T follicular helper cell (primary cell): ENCODE measurements at regions not wholly inside any gene's neighbourhood (a gene's known extent, or its start where the extent isn't known, plus 50 kb on each side); places are given as distances from the start of the nearest gene placed in this dataset.

ENCODE experiments used
- DNase-seq: peaks from one replicate; pipeline ENCODE4 v3.0.0-alpha.2; 2020; ENCODE audit warnings: low read depth

DNA sequence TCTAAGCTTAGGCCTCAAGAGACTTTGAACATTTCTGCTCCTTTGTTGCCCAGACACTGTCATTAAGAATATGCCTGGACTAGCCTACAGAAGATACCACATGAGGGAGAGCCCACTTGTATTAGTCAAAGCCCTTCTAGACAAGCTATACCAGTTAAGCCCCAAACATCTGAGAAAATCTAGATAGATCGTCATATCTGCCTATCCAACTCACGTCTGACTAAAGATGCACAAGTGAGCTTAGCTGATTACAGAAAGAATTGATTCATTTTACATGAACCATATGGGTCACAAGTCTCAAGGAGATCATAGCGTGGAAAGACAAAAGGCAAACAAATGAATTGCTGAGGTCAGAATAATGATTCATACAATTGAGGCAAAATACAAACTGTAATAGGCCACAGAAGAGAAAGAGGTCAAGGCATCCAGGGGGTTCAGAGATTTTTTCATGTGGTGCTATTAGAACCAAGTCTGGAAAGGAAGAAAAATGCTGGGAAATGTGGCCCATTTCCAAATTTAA, 1155.5 kb upstream of the TENM4 start:
- DNase-seq = no peak

DNA sequence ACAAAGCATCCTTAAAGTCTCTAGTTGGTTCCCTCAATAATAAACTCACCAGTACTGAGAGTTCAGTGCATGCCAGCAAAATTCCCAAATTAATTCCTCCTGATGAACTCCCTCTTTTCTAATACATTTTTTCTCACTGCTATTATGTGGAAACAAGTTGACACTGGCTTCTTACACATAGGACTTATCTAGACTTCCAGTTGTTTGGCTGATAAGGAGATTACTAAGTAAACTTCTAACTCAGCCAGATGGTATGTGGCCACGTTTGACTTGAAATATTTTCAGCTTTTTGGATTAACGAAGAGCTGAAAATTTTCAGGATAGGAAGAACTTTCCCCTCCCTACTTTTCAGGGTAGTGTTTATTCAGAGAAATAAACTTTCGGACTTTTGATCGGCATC, 1154.2 kb upstream of the TENM4 start:
- DNase-seq = no peak

DNA sequence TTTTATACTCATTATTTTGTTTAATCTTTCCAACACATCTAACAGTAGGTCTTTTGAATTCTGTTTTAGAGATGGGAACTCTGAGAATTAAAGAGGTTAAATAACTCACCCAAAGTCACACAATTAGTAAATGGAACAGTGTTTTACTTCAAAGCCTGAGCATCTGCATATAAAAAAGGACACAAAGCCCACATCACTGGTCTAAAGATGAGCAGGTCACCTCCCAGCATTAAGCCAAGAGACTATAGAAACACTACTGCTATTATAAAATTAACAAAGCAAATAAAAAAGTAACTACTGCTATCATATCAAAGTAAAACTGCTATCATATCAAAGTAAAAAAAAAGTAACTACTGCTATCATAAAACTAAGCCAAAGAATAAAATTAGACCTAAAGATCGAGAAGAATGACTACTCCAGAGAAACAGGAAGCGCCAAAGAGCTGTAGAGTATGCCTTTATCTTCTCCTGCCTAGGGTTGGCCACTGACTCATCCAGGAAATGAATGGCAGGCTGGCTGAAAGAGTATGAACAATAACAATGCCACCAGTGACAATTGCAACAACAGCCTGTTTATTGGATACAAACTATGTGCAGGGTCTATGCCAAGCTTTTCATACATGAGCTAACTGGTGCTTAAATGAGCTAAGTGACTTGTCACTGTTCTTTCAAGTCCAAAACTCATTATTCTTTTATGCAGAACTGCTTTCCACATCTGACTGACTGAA, 1153.0 kb upstream of the TENM4 start:
- DNase-seq = no peak

DNA sequence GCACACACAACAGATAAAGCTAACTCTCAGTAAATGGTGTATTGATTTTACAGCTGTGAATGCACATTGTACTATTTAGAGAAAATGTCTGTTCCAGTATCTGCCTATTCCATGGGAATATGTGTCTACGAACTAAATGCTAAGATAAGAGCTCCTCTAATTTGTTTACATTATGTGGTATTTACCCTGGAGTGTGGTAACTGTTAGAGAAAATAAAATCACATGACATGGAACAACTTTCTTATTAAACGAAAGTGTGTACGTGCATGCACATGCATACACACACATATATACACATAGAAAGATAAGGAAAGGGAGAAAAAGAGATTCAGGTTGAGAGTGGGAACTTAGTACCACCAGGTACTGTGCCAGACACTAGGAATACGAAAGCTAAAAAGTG, 1151.7 kb upstream of the TENM4 start:
- no peak for DNase-seq

DNA sequence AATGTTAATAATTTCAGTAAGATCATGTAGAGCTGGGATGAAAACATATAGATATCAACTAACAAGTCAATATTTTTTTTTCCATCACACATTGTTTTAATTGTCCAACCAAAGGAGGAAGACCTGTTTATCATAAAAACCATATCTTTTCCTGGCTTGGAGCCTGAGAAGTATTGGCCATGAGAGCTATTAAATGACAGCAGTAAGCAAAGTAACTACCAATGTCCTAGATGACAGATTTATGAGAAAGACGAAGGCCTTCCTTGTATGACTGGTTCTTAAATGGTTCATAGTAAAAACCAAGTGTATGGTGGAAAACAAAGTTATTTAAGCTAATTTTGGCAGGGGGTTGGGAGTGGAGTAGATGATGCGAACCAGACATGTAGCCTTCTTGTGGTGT, 1147.1 kb upstream of the TENM4 start:
- no peak for DNase-seq

DNA sequence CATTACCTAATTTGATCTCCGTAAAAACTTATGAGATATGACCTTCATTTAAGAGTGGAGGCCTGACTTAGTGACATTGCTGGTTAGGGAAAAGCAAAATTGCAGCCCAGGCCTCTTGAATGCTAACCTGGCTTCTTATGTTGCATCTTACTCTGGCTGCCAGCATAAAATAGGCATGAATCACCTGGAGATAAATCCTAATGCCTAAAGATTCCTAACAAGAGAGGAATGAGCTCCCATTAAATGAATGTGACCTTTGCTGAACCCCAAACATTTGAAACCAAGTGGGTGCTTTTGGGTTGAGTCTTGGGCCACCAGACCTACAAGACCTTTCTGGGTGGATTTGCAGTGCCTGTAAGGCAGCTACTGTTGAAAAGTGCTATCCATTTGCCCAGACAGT, 1145.6 kb upstream of the TENM4 start:
- no peak for DNase-seq

DNA sequence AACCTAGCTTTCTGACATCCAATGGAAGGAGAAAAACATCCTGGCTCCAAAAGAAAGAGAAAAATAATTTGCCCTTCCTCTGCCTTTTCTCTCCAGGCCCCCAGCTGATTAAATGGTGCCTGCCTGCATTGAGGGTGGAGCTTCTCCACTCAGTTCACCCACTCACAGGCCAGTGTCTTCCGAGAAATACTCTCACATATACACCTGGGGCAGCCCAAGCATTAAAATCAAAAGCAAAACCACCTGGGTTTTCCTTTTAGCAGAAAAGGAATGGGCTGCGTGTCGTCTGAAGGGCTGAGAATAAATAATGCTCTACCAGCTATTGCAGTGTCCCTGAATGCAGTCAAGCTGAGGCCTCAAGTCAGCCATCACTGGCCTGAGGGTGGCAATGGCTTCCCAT, 1143.8 kb upstream of the TENM4 start:
- no peak for DNase-seq

DNA sequence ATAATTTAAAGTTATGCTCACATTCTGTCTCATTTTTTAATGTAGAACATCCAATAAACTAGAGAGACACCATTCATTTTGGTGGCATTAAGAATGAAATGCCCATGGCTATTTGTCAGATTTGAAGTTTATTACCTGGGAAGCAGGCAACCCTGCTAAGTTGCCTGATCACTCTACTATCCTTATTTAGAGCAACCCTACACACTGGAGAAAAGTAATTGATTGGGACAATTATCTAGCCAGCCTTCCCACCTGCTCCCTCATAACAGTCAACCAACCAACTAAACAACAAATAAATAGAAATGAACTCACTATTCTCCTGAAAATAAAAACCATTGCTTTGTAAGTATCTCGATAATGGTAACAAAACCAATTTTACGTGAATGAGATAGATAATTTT, 1129.0 kb upstream of the TENM4 start:
- DNase-seq = no peak

DNA sequence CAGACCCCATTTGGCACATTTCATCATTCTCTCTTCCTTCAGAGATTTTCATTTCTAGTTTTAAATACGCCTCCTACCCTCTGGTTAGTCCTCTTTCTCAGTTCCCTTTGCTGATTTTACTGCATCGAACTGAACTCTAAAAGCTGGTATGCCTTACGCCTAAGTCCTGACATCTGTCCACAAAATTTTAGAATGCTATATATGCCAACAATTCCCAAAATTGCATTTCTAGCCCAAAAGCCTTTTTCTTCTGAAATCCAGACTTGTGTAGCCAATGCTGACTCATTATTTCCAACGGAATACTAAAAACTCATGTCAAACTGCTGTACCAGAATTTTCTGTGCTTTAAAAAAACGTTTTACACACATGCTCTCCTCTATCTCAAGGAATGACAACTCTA, 1124.4 kb upstream of the TENM4 start:
- no peak for DNase-seq

DNA sequence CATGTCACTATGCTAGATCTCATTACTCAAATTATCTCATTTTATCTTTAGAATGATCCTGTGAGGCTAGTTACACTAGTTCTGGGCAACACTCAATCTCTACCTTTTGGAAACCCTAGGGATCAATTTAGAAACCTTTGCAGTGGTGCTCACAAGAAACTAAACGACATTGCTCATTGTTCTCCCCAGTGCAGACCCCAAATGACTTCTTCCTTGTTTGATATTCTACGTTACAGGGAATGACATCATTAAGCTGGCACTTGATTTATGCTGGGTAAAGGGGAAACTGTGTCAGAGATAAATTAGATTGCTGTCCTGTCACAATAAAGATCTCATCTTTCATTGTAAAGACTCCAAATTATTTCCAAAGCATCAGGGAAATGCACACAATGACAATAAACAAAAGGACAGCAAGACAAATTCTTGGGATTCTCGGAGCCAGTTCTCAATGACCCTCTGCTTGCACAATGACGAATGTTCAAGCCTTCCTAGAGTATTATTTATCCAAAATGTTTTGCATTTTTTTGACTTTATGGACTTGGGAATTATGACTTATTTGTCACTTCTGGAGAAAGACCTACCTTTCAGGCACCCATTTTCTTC, 1121.8 kb upstream of the TENM4 start:
- DNase-seq = no peak

DNA sequence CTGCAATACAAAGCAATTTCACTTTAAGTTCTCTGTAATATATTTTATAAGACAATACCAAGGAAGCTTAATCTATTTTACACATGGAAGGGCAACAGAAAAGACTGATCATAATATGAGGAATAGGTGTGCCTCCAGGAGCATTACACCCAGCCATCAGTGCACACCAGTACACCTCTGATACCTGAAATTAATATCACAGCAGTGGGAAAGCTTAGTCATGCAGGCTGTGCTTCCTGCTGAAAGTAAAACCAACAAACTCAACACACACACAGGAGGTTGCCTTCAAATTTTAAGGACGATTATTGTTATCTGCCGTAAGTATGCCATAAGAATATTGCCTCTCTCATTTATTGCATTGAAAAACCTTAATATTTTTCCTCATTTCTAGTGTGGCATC, 1119.1 kb upstream of the TENM4 start:
- DNase-seq = no peak

DNA sequence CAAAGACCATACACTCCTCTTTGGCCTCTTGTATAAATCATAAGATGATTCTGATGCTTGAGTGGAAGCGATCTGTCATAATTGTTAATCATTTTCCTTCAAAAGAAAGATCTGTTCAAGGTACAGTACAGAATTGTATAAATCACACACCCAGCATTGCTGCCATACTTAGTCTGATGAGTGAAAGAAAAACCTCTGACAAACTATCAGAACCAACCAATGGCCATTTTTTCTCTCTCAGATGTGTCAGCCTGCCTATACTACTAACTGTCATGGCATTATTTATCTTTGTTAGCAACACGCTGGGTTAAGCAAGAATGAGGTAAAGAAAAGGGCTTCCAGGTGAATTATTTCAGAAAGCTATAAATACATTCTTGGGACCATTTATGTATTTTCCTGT, 1112.7 kb upstream of the TENM4 start:
- no peak for DNase-seq

DNA sequence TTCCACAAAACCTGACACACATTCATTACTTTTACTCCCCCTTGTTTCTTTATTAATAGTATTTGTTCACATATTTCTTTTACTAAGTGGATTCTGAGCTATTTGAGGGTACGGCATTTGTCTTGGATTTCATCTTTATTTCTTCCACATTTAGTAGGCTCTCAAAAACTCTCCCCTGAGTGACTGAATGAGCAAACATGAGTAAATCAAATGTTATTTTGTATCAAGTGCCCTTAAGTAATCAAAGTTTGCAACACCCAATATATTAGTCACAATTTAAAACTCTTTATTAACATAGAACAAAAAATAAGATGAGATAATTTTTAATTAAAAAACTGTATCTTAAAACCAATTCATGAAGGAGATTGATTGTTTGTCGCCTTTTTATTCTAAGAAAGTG, 1101.9 kb upstream of the TENM4 start:
- no peak for DNase-seq

DNA sequence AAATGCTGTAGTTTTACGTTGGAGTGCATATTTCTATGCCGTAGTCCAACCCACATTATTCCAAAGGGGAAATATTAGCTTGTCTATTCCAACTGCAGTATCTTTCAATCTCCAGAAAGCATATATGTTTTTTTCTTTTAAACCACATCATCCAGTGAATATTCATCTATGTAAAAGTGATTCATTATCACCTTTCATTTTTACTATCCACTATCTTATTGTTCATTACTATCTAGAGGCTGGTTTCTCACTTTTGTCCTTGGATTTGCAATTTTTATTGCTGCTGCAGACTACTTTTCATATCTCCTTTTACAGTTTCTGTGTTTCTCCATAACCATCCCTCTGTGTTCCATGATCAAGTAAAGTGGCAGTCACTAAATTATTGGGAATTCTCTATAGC, 1097.2 kb upstream of the TENM4 start:
- no peak for DNase-seq

DNA sequence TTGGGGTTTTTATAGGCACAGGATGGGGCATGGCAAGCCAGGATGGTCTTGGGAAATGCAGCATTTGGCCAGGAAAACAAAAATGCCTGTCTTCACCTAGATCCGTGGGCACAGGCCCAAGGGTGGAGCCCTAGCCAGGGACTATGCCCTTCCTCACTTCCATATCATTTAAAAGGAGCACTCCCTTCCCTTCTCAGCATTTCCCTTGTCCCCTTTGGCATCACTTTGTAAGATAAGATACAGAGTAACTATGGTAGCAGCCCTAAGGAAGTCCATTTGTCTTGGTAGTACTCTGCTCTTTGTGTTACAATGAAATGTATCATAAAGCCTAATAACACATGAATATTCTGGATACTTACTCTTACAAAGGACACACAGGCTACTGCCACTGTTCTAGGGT, 1092.6 kb upstream of the TENM4 start:
- no peak for DNase-seq

DNA sequence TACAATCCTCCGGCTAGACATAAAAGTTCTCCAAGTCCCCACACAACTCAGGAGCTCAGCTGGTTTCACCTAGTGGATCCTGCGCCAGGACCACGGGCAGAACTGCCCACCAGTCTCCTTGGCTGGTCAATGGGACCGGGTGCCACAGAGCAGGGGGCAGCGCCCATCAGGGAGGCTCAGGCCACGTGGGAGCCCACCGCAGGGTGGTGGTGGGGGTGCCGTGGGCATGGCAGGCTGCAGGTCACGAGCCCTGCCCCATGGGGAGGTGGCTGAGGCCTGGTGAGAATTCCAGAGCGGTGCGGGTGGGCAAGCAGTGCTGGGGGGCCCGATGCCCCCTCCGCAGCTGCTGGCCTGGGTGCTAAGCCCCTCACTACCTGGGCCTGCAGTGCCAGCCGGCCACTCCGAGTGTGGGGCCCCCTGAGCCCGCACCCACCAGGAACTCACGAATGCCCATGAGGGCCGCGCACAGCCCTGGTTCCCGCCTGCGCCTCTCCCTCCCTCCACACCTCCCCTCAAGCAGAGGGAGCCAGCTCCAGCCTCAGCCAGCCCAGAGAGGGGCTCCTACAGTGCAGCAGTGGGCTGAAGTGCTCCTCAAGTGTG, 1091.9 kb upstream of the TENM4 start:
- DNase-seq = no peak

DNA sequence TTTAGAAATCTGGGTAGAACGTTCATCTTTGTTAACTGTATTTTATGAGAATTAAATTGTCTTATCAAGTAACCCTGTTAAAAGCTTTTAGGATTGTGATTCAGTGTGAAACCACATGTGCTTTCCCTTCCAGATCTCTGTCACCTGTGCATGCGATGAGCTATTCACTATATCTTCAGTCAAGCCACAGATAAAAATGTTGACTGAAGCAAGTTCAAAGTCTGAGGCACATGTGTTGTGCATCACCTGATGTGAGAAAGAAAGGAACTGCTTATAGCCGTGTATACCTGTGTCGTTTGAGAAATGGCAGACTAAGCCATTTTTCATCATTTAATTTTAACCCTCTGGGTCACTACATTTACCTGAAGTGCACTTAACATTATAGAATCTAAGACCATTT, 1088.9 kb upstream of the TENM4 start:
- DNase-seq = no peak

DNA sequence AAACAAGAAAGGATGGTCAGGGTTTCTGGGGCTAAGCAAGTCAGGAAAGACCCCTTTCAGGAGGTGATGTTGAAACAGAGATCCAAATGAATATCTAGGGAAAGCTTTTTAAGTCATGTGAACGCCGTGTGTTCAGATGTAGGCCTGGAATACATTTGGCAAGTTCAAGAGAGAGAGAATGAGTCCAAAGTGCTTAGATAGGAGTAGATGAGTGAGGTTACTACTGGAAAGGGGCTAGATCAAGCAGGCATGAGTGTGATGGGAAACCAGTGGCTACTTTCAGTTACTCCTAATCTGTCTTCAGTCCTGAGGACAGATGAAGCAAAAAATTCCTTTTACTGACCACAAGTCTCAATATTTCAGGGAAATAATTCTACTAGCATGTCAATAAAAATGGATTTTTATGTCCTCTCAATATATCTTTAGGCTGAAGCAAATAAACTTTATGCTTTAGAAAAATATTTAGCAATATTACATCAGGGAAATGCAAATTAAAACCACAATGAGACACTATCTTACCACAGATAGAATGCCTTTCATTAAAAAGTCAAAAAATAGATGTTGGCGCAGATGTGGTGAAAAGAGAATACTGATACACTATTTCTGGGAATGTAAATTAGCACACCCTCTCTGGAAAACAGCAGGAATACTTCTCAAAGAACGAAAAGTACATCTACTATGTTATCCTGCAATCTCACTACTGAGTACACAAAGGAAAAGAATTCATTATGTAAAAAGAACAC, 1085.0 kb upstream of the TENM4 start:
- DNase-seq = no peak

DNA sequence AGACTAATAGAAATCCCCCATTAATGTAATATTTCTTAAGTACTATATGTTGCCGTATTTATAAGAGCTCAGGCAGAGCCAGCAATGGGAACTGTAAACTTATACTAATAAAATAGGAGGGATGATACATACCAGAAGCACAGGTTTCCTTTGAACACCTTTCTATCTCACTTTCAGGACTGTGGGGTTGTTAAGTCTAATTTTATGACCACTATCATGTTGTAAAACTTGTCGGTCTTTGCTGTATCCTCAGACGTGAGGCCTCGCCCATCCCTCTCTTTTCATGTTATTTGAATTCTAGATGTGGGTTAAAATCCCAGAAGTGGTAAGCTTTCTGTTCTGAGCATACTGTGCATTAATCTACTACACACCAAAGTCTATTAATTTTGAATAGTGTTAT, 1083.5 kb upstream of the TENM4 start:
- DNase-seq = no peak

DNA sequence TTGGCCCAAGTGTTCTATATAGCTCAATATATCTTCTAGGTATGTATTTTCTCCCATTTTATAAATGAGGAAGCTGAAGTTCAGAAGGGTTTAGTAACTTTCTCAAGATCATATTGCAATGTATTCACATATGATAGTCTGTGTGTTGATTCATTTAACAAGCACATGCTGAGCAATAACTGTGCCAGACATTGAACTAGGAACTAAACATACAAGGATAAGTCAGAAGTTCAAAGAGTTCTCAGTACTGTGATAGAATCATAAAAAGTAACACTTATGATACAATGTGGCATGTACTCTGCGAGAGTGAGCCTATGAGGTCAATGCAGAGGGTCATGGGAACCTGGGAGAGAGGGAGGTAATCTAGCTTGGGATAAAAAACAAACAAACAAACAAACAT, 1082.2 kb upstream of the TENM4 start:
- DNase-seq = no peak

DNA sequence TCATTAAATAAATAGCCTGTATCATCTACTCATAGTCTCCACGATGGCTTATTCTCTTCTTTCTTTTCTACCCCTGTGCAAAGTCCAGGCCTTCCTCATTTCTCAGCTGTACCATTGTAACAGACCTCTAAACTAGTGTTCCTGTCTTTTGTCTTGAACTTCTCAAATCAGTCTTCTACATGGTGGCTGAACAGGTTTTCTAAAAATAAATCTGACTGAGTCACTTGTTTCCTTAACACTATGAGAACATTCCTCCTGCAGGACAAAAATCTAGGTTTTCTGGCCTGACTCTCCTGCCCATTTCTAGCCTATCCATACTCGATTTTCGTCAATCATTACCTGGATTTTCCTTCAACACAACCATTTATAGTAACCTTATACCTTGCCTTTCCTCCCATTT, 1080.8 kb upstream of the TENM4 start:
- no peak for DNase-seq

DNA sequence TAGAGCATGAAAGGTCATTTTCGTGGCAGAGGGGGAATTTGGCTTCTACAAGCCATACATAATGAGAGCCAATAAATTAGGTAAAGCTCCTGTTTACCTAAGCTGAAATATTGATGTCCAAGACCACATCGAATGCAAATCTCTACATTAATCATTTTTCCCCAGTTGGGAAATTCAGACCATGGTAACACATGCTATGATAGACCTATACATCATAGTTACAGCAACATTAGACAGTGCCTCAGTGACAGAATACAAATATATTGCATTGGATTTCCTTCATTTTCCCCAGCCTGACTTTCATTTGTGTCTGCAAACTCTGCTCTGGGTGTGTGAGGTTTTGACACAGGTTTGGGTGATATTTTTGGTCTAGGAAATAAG, 1079.7 kb upstream of the TENM4 start:
- no peak for DNase-seq
